Stimulated activated naive CD8-positive, alpha-beta T cell treated with anti-CD3 and anti-CD28 coated beads, Interleukin-15, amount 100 ng/mL, for 72 hours (primary cell): ENCODE measurements at regions not wholly inside any gene's neighbourhood (a gene's known extent, or its start where the extent isn't known, plus 50 kb on each side); places are given as distances from the start of the nearest gene placed in this dataset.

ENCODE experiments used
- ATAC-seq: fragments of 150-1000 bp; cut with Tn5 transposase; 2 replicates; pipeline ENCODE4 v1.10.0; 2021; ENCODE audit warnings: mild to moderate bottlenecking, moderate library complexity
- DNase-seq, 2 donors: peaks; one replicate each; pipeline ENCODE4 v3.0.0; 2021 to 2022
- H3K27ac Mint-ChIP-seq, 2 donors: one replicate each; pipeline ENCODE4 v1.8.0; 2022; ENCODE audit warnings: mild to moderate bottlenecking in 2 of 2, mixed read lengths in 2 of 2, moderate library complexity in 2 of 2
- H3K27me3 Mint-ChIP-seq: one replicate; pipeline ENCODE4 v1.8.0; 2022; ENCODE audit warnings: mixed read lengths
- H3K4me1 Mint-ChIP-seq: one replicate; pipeline ENCODE4 v1.8.0; 2022; ENCODE audit warnings: mild to moderate bottlenecking, mixed read lengths
- H3K4me3 Mint-ChIP-seq, 2 donors: one replicate each; pipeline ENCODE4 v1.8.0; 2022; ENCODE audit warnings: mild to moderate bottlenecking in 2 of 2, mixed read lengths in 2 of 2, moderate library complexity in 1 of 2
- H3K9me3 Mint-ChIP-seq, 2 donors: one replicate each; pipeline ENCODE4 v1.8.0; 2022; ENCODE audit warnings: mixed read lengths in 2 of 2

GRCh38 chr4:62250100-62250499, 1050.0 kb downstream of the ADGRL3 start:
- ATAC-seq (no peak), DNase-seq (no peak)
- peaks cover 0 to 6% of the 10 kb centered on the region in 2 donors for H3K9me3 Mint-ChIP-seq
- H3K4me3 Mint-ChIP-seq: no peak overlapping the region
- no peak overlapping the region for H3K27ac Mint-ChIP-seq
- no peaks in the 10 kb centered on the region for H3K4me1 Mint-ChIP-seq
- no peaks in the 10 kb centered on the region for H3K27me3 Mint-ChIP-seq

DNA sequence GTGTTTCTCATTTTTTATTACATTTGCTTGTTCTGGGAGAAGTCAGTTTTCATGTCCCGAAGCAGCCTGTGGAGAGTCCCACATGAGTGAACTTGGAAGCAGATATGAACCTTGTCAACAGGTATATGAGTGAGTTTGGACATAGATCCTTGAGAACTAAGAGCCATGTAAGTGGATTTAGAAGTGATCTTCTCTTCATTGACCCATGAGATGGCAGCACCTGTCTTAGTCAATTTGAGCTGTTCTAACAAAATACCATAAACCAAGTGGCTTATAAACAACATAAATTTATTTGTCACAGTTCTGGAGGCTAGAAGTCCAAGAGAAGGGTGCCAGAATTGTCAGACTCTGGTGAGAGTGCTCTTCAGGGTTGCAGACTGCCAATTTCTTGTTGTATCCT, 1043.8 kb downstream of the ADGRL3 start:
- H3K27ac Mint-ChIP-seq: no peak overlapping the region
- ATAC-seq: no peak
- no peak overlapping the region for H3K4me3 Mint-ChIP-seq
- H3K9me3 Mint-ChIP-seq: peaks cover 7 to 11% of the 10 kb centered on the region in 2 donors
- H3K4me1 Mint-ChIP-seq: no peaks in the 10 kb centered on the region
- no peaks in the 10 kb centered on the region for H3K27me3 Mint-ChIP-seq
- no peak for DNase-seq

- no peaks in the 10 kb centered on the region for H3K27me3 Mint-ChIP-seq
- H3K27ac Mint-ChIP-seq: no peak overlapping the region
- no peak overlapping the region for H3K4me3 Mint-ChIP-seq
- DNase-seq (no peak), ATAC-seq (no peak)
- no peaks in the 10 kb centered on the region for H3K4me1 Mint-ChIP-seq
- H3K9me3 Mint-ChIP-seq: peaks cover 9 to 10% of the 10 kb centered on the region in 2 donors
These were observed 1035.8 kb downstream of the ADGRL3 start for GRCh38 chr4:62235911-62236310.

- no peak for ATAC-seq
- Mint-ChIP-seq H3K4me3 (no peak overlapping the region), H3K27me3 (no peaks in the 10 kb centered on the region), H3K27ac (no peak overlapping the region), H3K4me1 (no peaks in the 10 kb centered on the region), H3K9me3 (peaks cover 9 to 10% of the 10 kb centered on the region in 2 donors)
- DNase-seq: no peak
These were observed 1032.7 kb downstream of the ADGRL3 start for GRCh38 chr4:62232814-62233213.

- peaks cover 9 to 10% of the 10 kb centered on the region in 2 donors for H3K9me3 Mint-ChIP-seq
- no peaks in the 10 kb centered on the region for H3K27me3 Mint-ChIP-seq
These were observed 1031.9 kb downstream of the ADGRL3 start for GRCh38 chr4:62231994-62232393.

DNA sequence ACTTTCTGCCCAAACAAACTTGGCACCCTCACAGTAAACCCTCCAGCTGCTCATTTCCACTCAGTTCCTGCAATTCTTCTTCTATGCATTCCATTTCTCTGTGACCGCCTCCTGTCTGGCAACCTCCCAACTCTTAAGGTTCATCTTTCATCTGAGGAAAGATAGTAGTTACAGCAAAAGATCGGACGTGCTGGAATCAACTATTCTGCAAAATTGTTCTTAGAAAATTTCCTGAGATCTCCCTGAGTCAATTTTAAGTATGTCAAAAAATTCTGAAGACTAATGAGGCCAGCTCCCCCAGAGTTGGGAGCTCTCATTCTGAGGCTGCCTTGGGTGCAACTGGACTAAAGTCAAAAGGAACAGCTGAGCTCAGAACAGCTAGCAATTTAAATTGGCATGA, 1026.0 kb downstream of the ADGRL3 start:
- Mint-ChIP-seq H3K4me3 (no peak overlapping the region), H3K27me3 (no peaks in the 10 kb centered on the region), H3K27ac (no peak overlapping the region), H3K4me1 (no peaks in the 10 kb centered on the region), H3K9me3 (peaks cover 5 to 7% of the 10 kb centered on the region in 2 donors)
- no peak for ATAC-seq
- no peak for DNase-seq

More at GRCh38 chr4:62231994-62232393, 1031.9 kb downstream of the ADGRL3 start:
- DNase-seq (no peak), ATAC-seq (no peak)
- no peaks in the 10 kb centered on the region for H3K4me1 Mint-ChIP-seq
- H3K27ac Mint-ChIP-seq: no peak overlapping the region
- no peak overlapping the region for H3K4me3 Mint-ChIP-seq

- H3K27me3 Mint-ChIP-seq: no peaks in the 10 kb centered on the region
- no peaks in the 10 kb centered on the region for H3K4me1 Mint-ChIP-seq
- H3K4me3 Mint-ChIP-seq: no peak overlapping the region
- DNase-seq (no peak), ATAC-seq (no peak)
- no peak overlapping the region for H3K27ac Mint-ChIP-seq
- peaks cover 7 to 11% of the 10 kb centered on the region in 2 donors for H3K9me3 Mint-ChIP-seq
These were observed 1022.0 kb downstream of the ADGRL3 start for GRCh38 chr4:62222121-62222520.

DNA sequence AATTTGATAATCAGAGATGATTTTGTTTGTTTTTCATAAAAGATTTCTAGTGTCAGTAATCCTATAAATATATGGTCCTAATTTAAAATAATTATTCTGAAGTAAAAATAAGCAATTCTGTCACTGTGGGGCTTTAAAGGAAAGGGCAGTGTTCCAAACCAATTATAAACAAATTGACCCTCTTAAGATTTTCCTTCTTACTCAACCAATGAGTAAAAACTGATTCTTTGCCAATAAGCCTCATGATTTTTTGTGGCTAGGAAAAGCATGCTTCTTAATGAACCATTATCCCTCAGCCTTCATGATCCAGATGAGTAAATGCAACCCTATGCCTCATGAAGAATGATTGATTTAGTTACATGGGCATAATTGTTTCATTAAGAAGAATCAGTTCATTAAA, 1010.4 kb downstream of the ADGRL3 start:
- Mint-ChIP-seq H3K4me1 (no peaks in the 10 kb centered on the region), H3K27ac (no peak overlapping the region), H3K9me3 (peaks cover 0 to 8% of the 10 kb centered on the region in 2 donors), H3K4me3 (no peak overlapping the region), H3K27me3 (no peaks in the 10 kb centered on the region)
- no peak for DNase-seq
- no peak for ATAC-seq

GRCh38 chr4:62209757-62210485, 1009.8 kb downstream of the ADGRL3 start:
- no peaks in the 10 kb centered on the region for H3K27me3 Mint-ChIP-seq
- ATAC-seq: no peak
- no peak overlapping the region for H3K27ac Mint-ChIP-seq
- H3K4me3 Mint-ChIP-seq: no peak overlapping the region
- no peaks in the 10 kb centered on the region for H3K4me1 Mint-ChIP-seq
- peaks cover 0 to 8% of the 10 kb centered on the region in 2 donors for H3K9me3 Mint-ChIP-seq
- no peak for DNase-seq

- DNase-seq (no peak), ATAC-seq (no peak)
- Mint-ChIP-seq H3K27me3 (no peaks in the 10 kb centered on the region), H3K27ac (no peak overlapping the region), H3K9me3 (peaks cover 0 to 6% of the 10 kb centered on the region in 2 donors), H3K4me1 (no peaks in the 10 kb centered on the region), H3K4me3 (no peak overlapping the region)
These were observed 1008.8 kb downstream of the ADGRL3 start for GRCh38 chr4:62208921-62209320.

DNA sequence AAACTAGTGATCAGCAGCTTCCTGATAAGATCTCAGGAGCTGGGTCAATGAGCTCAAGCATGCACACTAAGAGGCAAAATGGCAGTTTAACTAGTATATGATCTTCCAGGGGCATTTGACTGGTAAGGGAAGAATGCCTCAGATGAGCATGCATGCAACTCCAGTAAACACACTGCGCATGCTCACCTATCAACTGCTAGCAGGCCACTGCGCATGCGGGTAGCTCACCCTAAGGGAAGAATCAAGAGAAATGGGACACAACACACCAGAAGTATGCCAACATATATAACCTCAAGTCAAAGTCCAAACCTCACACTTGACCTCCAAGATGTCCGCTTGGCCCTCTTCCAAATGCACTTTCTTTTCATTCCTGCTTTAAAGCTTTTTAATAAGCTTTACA, 1004.0 kb downstream of the ADGRL3 start:
- H3K4me3 Mint-ChIP-seq: no peak overlapping the region
- peaks cover 0 to 6% of the 10 kb centered on the region in 2 donors for H3K9me3 Mint-ChIP-seq
- no peak for ATAC-seq
- DNase-seq: no peak
- H3K27ac Mint-ChIP-seq: no peak overlapping the region
- no peaks in the 10 kb centered on the region for H3K27me3 Mint-ChIP-seq
- H3K4me1 Mint-ChIP-seq: no peaks in the 10 kb centered on the region

GRCh38 chr4:62199291-62199810, 999.2 kb downstream of the ADGRL3 start:
- H3K4me3 Mint-ChIP-seq: no peak overlapping the region
- no peaks in the 10 kb centered on the region for H3K4me1 Mint-ChIP-seq
- peaks cover 0 to under 1% of the 10 kb centered on the region in 2 donors for H3K9me3 Mint-ChIP-seq
- H3K27ac Mint-ChIP-seq: no peak overlapping the region
- H3K27me3 Mint-ChIP-seq: no peaks in the 10 kb centered on the region
- DNase-seq (no peak), ATAC-seq (no peak)

- no peak for DNase-seq
- Mint-ChIP-seq H3K27ac (no peak overlapping the region), H3K4me1 (no peaks in the 10 kb centered on the region), H3K27me3 (no peaks in the 10 kb centered on the region), H3K4me3 (no peak overlapping the region), H3K9me3 (no peaks in the 10 kb centered on the region)
- ATAC-seq: no peak
These were observed 996.2 kb downstream of the ADGRL3 start for GRCh38 chr4:62196338-62196737.

DNA sequence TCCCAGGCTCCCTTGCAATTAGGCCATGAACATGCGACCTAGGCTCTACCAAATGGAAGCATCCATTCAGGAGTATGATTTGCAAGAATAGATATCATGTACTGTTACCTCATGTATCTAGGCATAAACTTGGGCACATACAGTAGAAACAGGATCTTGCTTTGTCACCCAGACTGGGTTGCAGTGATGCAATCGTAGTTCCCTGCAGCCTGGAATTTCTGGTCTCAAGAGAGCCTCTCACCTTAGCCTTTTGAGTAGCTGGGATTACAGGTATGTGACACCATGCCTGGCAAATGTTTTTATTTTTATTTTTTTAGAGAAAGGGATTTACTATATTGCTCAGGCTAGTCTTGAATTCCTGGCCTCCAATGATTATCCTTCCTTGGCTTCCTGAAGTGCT, 994.2 kb downstream of the ADGRL3 start:
- DNase-seq: no peak
- Mint-ChIP-seq H3K27ac (no peak overlapping the region), H3K4me1 (no peaks in the 10 kb centered on the region)

DNA sequence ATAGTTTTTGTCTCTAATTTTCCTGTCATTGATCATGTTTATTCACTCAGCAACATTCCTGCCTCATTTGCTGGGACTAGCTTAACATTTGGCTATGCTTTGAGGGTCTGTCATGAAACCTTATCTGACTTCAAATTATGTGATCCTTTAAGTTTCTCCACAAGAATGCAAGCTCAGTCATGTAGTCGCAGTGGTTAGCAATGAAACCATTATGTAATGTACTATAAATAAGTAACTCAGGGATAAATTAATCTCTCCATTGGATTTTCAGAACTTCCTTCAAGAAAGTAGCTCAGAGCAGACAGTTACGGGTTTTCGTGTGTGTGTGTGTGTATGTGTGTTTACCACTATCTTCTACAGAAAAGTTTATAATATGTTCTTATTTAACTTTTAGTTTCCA, 993.6 kb downstream of the ADGRL3 start:
- Mint-ChIP-seq H3K4me3 (no peak overlapping the region), H3K4me1 (no peaks in the 10 kb centered on the region)
- DNase-seq: no peak

More for the DNA sequence above, 994.2 kb downstream of the ADGRL3 start:
- no peak for ATAC-seq
- no peaks in the 10 kb centered on the region for H3K27me3 Mint-ChIP-seq
- no peak overlapping the region for H3K4me3 Mint-ChIP-seq
- no peaks in the 10 kb centered on the region for H3K9me3 Mint-ChIP-seq

DNA sequence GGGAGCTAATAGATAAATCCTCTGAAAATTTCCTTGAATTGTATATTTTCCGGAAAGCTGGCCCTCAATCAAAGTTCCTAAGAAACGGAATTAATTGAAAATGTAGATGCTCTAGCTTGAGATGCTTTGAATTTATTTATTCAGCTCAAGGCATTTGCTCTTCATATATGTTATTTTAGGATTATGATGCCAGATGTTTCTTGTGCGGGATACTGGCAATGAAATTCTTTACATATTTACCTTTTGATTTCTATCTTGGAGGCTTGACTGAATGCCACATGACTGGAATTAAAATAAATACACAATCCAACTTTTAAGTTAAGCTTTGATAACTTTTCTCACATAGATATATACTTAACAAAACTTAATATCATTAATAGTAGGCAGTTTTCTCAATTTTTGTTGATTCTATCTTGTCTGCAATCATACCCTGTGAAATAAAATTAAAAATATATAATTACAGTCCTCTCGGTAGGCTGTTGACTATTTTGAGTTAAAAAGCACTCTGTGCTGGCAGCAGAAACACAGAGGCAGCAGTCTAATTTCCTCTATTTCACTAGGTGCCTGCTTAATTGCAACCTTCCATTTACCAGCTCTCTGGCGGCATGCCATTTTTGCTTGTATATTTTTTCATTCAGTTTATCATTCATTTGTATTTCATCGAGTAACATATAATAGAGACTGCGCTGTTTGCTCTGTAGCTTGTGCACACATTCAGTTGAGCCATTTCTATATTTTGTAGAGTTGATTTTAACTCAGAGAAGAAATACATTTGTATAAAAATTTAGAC, 991.5 kb downstream of the ADGRL3 start:
- ATAC-seq (no peak), DNase-seq (no peak)
- Mint-ChIP-seq H3K27ac (no peak overlapping the region), H3K27me3 (no peaks in the 10 kb centered on the region), H3K9me3 (peaks cover 0 to 7% of the 10 kb centered on the region in 2 donors), H3K4me1 (no peaks in the 10 kb centered on the region), H3K4me3 (no peak overlapping the region)

More for the DNA sequence above, 993.6 kb downstream of the ADGRL3 start:
- Mint-ChIP-seq H3K27ac (no peak overlapping the region), H3K9me3 (no peaks in the 10 kb centered on the region), H3K27me3 (no peaks in the 10 kb centered on the region)
- ATAC-seq: no peak
